22Rv1 (cell line): ENCODE measurements at regions not wholly inside any gene's neighbourhood (a gene's known extent, or its start where the extent isn't known, plus 50 kb on each side); places are given as distances from the start of the nearest gene placed in this dataset.

Experiments used
- ZFX ChIP-seq: fragments of 450-650 bp; IDR thresholded peaks from 2 replicates; pipeline ENCODE4 v1.6.1; 2017; ENCODE audit warnings: antibody characterized with exemption, borderline replicate concordance
- TF ChIP-seq, protein P1 (sequence below): fragments of 450-650 bp; IDR thresholded peaks from 2 replicates; pipeline ENCODE4 v1.5.1; 2017; ENCODE audit warnings: mild to moderate bottlenecking

- TF ChIP-seq, protein P1, sequence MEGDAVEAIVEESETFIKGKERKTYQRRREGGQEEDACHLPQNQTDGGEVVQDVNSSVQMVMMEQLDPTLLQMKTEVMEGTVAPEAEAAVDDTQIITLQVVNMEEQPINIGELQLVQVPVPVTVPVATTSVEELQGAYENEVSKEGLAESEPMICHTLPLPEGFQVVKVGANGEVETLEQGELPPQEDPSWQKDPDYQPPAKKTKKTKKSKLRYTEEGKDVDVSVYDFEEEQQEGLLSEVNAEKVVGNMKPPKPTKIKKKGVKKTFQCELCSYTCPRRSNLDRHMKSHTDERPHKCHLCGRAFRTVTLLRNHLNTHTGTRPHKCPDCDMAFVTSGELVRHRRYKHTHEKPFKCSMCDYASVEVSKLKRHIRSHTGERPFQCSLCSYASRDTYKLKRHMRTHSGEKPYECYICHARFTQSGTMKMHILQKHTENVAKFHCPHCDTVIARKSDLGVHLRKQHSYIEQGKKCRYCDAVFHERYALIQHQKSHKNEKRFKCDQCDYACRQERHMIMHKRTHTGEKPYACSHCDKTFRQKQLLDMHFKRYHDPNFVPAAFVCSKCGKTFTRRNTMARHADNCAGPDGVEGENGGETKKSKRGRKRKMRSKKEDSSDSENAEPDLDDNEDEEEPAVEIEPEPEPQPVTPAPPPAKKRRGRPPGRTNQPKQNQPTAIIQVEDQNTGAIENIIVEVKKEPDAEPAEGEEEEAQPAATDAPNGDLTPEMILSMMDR = no peak
- TF ChIP-seq ZFX = no peak
These were observed 160.5 kb upstream of the MMS22L start for GRCh38 chr6:97443408-97444080.
